GM21381 (cell line): ENCODE measurements at regions not wholly inside any gene's neighbourhood (a gene's known extent, or its start where the extent isn't known, plus 50 kb on each side); places are given as distances from the start of the nearest gene placed in this dataset.
"Not testable (repeated sequence)": the region's sequence is repeated elsewhere in the genome, so short reads cannot be mapped to it uniquely, and the experiment has no call there.

Experiments used
- ATAC-seq: cut with Tn5 transposase; IDR thresholded peaks from one replicate; pipeline ENCODE4 v1.9.1; 2021; ENCODE audit warnings: mild to moderate bottlenecking, moderate library complexity; ENCODE audit not compliant: unreplicated experiment

DNA sequence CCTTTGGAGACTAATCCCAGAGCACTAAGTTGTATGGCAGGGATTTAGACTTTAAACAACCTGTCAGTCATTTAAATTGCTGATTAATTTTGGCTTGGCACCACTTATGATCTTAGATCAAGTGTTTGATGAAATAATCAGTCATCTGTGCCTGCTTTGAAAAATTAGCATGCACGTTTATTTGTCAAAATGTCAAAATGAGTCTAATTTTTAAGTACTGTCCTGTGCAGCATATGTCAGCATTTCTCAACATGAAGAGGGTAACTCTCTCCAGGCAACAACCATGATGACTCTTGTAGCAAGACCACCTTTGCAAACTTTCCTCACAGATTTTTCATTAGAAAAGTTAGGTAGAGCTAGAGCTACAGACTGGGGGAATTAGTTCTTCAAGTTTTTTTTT is 155.7 kb upstream of the GJE1 start:
- no peak for ATAC-seq

- not testable (repeated sequence) for ATAC-seq
These were observed 162.8 kb upstream of the GJE1 start for GRCh38 chr6:141969768-141970415.

DNA sequence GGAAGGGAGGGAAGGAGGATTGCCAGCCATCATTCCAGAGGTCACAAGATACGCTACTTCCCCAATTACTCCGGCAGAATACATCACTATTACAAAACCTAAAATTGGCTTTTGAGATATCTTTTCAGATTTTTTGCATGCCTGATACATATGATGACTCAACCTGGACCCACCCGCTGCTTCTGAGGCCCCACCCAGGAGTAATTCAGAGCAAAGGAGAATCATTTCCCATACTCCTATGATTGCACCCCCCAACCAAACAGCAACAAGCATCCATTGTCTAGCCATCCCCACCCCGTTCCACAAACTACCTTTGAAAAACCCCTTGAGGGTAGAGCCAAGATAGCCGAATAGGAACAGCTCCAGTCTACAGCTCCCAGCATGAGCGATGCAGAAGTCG is 163.5 kb upstream of the GJE1 start:
- no peak for ATAC-seq

DNA sequence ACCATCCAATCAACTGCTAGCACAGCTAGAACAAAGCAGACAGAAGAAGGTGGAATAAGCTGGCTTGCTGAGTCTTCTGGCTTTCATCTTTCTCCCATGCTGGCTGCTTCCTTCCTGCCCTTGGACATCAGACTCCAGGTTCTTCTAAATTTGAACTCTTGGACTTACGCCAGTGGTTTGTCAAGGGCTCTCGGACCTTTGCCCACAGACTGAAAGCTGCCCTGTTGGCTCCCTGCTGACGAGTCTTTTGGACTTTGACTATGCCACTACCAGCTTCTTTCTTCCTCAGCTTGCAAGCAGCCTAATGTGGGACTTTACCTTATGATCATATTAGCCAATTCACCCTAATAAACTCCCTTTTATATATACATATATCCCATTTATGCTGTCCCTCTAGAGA is 164.1 kb upstream of the GJE1 start:
- no peak for ATAC-seq

GRCh38 chr6:141965016-141965545 is 167.6 kb upstream of the GJE1 start:
- no peak for ATAC-seq

DNA sequence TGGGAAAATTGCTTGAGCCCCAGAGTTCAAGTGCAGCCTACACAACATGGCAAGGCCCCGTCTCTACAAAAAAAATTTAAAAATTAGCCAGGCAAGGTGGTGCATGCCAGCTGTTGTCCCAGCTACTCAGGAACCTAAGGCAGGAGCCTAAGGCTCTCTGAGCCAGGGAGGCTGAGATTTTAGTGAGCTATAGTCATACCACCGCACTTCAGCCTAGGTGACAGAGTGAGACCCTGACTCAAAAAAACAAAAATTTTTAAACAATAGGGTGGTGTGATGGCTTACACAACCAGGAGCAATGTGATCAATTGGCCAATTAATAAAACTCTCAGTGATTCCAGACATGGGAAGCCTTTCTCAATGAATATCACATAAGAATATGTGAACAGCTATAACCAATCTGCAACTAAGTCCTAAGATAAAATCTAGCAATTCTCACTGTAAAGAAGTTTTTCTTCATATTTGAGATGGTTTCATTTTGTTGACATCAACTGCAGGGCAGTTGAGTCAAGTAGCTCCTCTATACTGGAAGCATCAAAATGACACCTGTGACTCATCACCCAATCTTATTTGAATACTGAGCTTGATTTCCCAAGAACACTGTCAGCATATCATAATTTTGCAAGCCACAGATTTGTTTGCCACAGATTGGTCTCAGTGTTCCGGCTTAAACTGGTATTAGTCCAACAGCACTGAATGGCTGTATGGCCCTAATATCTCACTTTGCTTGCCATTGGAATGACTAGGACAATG is 169.0 kb upstream of the GJE1 start:
- ATAC-seq = no peak

DNA sequence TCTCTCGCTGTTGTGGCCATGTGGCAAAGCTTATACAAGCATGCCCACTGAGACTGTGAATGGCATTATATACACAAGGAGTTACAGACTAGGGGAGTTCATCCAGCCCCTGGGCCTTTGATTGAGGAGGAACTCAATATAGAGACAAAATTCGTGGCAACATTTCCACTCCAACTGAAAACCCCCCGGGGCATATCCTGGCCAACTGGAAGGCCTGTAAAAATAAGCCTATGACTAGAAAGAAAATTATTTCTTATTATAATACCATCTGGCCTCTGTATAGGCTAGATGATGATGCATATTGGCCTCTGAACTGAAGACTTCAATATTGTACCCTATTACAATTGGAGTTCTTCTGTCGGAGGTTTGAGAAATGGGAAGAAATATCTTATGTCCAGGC is 175.5 kb upstream of the GJE1 start:
- ATAC-seq = no peak

DNA sequence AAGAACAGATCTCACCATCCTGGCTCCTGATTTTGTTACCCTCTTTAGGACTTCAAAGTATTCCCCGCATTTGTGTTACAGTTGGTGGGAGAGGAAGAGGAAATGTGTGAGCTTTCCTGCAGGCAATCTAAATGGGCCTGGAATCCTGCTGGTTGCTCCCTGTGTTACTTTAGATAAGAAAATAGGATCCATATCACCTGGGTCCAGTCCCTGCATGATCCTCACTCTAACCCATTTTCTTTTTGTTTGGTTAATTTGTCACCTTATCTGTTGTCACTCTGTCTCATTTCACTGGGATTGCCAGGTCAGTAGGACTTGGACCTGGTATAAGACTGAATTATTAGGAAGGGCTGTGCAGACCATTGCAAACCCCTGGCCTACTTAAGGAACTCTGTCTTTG is 175.9 kb upstream of the GJE1 start:
- no peak for ATAC-seq

DNA sequence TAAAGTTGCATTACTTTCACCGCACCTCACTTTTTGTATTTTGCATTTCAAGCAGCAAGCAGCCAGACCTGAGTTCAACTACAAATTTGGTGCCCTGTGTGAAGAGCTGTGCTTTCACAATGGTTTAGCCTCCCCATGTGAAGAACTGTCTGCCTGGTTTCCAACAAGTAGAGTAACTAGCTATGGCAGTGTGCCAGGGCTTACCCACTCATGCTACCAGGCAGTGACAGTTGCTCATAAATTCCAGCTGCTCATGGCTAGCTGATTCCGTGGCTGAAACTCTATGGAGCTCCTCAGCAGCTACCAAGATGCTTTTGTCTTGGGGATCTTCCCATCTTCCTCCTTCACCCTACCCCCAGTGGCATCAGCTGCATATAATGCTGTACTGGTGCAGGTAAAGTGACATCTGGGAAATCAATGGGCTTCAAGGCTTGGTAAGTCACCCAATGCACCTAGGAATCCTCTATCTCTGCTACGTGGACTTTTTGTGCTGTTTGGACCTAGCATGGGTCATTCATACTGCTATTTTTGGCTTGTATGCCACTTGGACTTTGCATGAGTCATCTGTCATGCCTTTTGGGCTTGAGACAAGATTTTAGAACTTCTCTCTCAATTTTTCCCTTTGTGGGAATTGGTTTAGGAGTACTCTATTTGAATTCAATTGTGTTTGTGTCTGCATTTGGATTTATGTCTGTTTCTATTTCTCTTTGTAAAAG is 176.5 kb upstream of the GJE1 start:
- no peak for ATAC-seq

GRCh38 chr6:141953072-141953471 is 179.7 kb upstream of the GJE1 start:
- ATAC-seq = no peak

DNA sequence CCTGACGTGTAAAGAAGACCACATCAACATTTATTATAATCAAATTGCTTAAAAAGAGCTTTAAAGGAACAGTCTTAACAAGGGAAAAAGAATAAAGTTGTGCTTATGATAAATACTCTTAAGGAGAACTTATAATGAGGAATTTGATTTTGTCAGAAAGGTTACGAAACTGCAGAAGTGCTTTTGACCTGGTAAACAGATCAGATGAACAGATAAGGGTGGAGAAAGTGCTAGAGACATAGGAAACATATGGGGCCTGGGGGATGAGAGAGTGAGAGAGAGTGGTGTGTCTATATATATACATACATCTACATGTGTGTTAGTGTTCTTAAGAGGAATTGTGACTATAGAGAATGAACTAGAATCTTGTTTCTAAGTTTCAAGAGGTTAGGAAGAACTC is 186.2 kb upstream of the GJE1 start:
- ATAC-seq = no peak

GRCh38 chr6:141938664-141939063 is 194.1 kb upstream of the GJE1 start:
- no peak for ATAC-seq

GRCh38 chr6:141932685-141933084 is 200.0 kb upstream of the GJE1 start:
- ATAC-seq = no peak

DNA sequence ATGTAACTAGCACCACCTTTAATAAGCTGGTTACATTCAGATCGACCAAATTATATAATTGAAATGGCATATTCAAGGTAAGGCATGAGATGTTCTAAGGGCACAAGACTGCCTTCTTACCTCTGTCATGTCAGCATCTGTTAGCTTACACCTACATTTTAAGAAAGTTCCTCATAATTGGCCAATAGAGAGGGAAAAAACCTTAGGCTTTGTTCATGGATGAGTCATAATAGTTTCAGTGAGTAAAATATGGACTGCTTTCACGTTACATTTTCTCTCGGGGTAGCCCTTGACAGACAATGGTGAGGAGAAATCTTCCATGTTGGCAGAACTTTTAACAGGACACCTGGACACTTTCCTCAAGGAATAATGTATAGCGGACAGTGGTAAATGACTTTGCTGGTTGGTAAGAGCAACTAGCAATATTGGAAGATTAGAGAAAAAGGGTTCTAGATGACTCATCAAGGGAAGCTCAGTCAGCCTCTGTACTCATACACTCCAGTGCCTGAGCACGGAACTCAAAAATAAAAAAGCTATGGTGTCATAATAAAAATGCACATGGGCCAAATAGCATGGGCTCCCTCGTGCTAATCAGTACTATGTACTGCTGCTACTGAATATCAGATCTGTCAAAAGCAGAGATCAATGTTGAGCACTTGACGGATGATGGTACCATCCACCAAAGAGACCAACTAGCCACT is 206.4 kb upstream of the GJE1 start:
- peak; percentile 60 for ATAC-seq

DNA sequence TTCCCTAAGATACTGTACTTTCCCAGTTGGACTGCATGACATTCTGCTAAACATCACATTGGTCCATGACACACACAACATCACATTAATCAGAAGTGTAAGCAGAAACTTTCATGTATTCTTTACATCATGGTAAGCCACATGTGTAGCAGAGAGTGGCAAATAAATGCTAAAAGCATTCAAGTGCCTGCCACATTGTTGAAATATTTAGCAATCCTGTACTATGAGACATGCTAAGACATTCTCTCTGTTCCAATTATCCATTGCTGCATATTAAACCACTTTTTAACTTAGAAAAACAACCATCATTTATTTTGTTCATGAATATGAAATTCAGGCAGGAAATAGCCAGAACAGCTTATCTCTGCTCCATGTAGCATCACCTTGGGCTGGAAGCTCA is 207.7 kb upstream of the GJE1 start:
- no peak for ATAC-seq

GRCh38 chr6:141922898-141923297 is 209.8 kb upstream of the GJE1 start:
- ATAC-seq = no peak

GRCh38 chr6:141916682-141917505 is 215.8 kb upstream of the GJE1 start:
- ATAC-seq = not testable (repeated sequence)

GRCh38 chr6:141914646-141915045 is 218.1 kb upstream of the GJE1 start:
- no peak for ATAC-seq

DNA sequence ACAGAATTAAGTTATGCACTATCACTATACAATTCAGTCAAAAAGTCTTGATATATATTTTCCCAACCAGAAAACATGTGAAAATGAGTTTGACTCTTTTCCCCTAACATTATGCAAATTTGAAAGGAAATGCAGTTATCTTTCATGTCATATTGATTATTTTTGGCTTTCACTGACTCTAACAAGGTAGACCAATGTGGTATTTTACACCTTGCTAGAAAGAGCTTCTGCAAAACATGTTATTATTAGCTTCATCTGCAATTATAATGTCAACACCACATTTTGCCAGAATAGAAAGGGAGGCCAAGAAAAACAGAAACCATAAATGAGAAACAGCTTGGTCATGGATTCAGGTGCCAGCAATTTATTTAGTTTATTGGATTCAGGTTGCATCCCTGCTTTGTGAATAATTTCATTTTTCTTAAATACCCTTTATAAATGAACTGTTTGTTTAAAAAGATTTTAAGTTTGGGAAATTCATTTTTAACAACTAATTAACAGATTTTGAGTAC is 226.1 kb upstream of the GJE1 start:
- ATAC-seq = no peak

- ATAC-seq = no peak
These were observed 242.1 kb upstream of the GJE1 start for GRCh38 chr6:141890661-141891060.
